GM12865 (cell line): ENCODE measurements at regions not wholly inside any gene's neighbourhood (a gene's known extent, or its start where the extent isn't known, plus 50 kb on each side); places are given as distances from the start of the nearest gene placed in this dataset.

ENCODE experiments used
- DNase-seq: peaks from one replicate; pipeline ENCODE4 v3.0.0; 2010; ENCODE audit warnings: low read depth
- H3K4me3 ChIP-seq: 2 replicates; pipeline ENCODE4 v1.5.1; 2011; ENCODE audit warnings: mild to moderate bottlenecking, low read depth, low read length, control low read depth
- CTCF ChIP-seq: IDR thresholded peaks from 2 replicates; pipeline ENCODE4 v1.5.1; 2011; ENCODE audit warnings: low read length, control low read depth, low read depth, inconsistent platforms; ENCODE audit not compliant: insufficient read depth; ENCODE audit errors: missing control alignments

GRCh38 chr12:24741216-24741615, 207.7 kb downstream of the BCAT1 start:
- TF ChIP-seq CTCF: no peak
- no peak overlapping the region for H3K4me3 ChIP-seq
- peak; percentile 79 for DNase-seq

- TF ChIP-seq CTCF: no peak
- H3K4me3 ChIP-seq: no peak overlapping the region
- no peak for DNase-seq
Measured at GRCh38 chr12:24739106-24739779, 209.7 kb downstream of the BCAT1 start.

GRCh38 chr12:24738441-24738840, 210.5 kb downstream of the BCAT1 start:
- no peak overlapping the region for H3K4me3 ChIP-seq
- no peak for TF ChIP-seq CTCF
- no peak for DNase-seq

- TF ChIP-seq CTCF: no peak
- no peak for DNase-seq
- H3K4me3 ChIP-seq: no peak overlapping the region
Measured at GRCh38 chr12:24731596-24731995, 217.3 kb downstream of the BCAT1 start.

GRCh38 chr12:24730489-24730896, 218.4 kb downstream of the BCAT1 start:
- TF ChIP-seq CTCF: no peak
- DNase-seq: peak; percentile 18
- H3K4me3 ChIP-seq: no peak overlapping the region

GRCh38 chr12:24728826-24729225, 220.1 kb downstream of the BCAT1 start:
- no peak for DNase-seq
- H3K4me3 ChIP-seq: no peak overlapping the region
- no peak for TF ChIP-seq CTCF

- DNase-seq: peak; percentile 55
- H3K4me3 ChIP-seq: no peak overlapping the region
- peak; percentile 42 for TF ChIP-seq CTCF
Measured at GRCh38 chr12:24728366-24728765, 220.5 kb downstream of the BCAT1 start.
